GM12878 (cell line): ENCODE measurements at regions not wholly inside any gene's neighbourhood (a gene's known extent, or its start where the extent isn't known, plus 50 kb on each side); places are given as distances from the start of the nearest gene placed in this dataset.

Experiments used
- ATAC-seq: fragments of 200-7000 bp; cut with Tn5 transposase; 3 replicates; pipeline ENCODE4 v1.9.1; 2020; ENCODE audit warnings: mild to moderate bottlenecking, moderate library complexity
- BruUV-seq: library from RNA; stranded (reverse); fragments of 400-500 nt; replicated peaks from 2 replicates; lab custom pipeline; 2021; lab: Mats Ljungman, UMichigan
- CTCF ChIA-PET: fragments of 300-600 bp; sonication (Branson Sonifier 250); formaldehyde crosslinking; extraction: SDS; loops from one replicate; lab custom pipeline; 2021; ENCODE audit warnings: inconsistent platforms; lab: Yijun Ruan, JAX
- POLR2A ChIA-PET: fragments of 350-600 bp; formaldehyde crosslinking; extraction: SDS; loops from one replicate; lab custom pipeline; 2021; ENCODE audit warnings: inconsistent platforms; lab: Charles Lee
- RAD21 ChIA-PET: fragments of 300-600 bp; sonication (Branson Sonifier 250); formaldehyde crosslinking; loops from one replicate; lab custom pipeline; 2023; ENCODE audit warnings: antibody characterized with exemption; ENCODE audit not compliant: unreplicated experiment; lab: Charles Lee
- SMC1A ChIA-PET: fragments of 300-600 bp; sonication (Branson Sonifier 250); formaldehyde crosslinking; loops from one replicate; lab custom pipeline; 2023; ENCODE audit not compliant: unreplicated experiment, uncharacterized antibody; lab: Charles Lee
- DNase-seq: peaks from one replicate; pipeline ENCODE4 v3.0.0-alpha.2; 2011; ENCODE audit warnings: low read depth, low spot score
- FAIRE-seq: peaks from 3 replicates; lab custom pipeline; 2011; peaks lifted over from hg19 to GRCh38; lab: Jason Lieb, UNC
- H2AFZ ChIP-seq: 2 replicates; pipeline ENCODE4 v1.6.0; 2011; ENCODE audit warnings: low read depth, low read length, control low read depth; ENCODE audit not compliant: control insufficient read depth
- H3K27ac ChIP-seq: 2 replicates; pipeline ENCODE4 v1.5.1; 2011; ENCODE audit warnings: control low read depth; ENCODE audit not compliant: control insufficient read depth, insufficient read depth
- H3K27me3 ChIP-seq, 2 experiments: replicated peaks in 1 of 2; 2 replicates each; pipeline versions ENCODE4 v1.6.0 to v1.6.1; 2011; ENCODE audit warnings: low read length in 1 of 2; ENCODE audit not compliant: control insufficient read depth in 2 of 2, insufficient read depth in 2 of 2
- H3K36me3 ChIP-seq, 2 experiments: 2 replicates each; pipeline ENCODE4 v1.5.1; 2011; ENCODE audit warnings: low read length in 1 of 2; ENCODE audit not compliant: control insufficient read depth in 2 of 2, insufficient read depth in 2 of 2
- H3K4me1 ChIP-seq: 2 replicates; pipeline ENCODE4 v1.6.1; 2011; ENCODE audit warnings: mild to moderate bottlenecking, low read length, moderate library complexity, mixed read lengths; ENCODE audit not compliant: control insufficient read depth, insufficient read depth
- H3K4me2 ChIP-seq: 2 replicates; pipeline ENCODE4 v1.6.0; 2011; ENCODE audit warnings: control low read depth; ENCODE audit not compliant: control insufficient read depth, insufficient read depth
- H3K4me3 ChIP-seq: fragments of 200-600 bp; sonication (generic); 2 replicates; pipeline ENCODE4 v1.5.1; 2016
- H3K79me2 ChIP-seq: 2 replicates; pipeline ENCODE4 v1.6.0; 2011; ENCODE audit warnings: low read length; ENCODE audit not compliant: control insufficient read depth, insufficient read depth
- H3K9ac ChIP-seq: 2 replicates; pipeline ENCODE4 v1.8.0; 2011; ENCODE audit warnings: low read length, control low read depth, mixed read lengths; ENCODE audit not compliant: control insufficient read depth, insufficient read depth
- H3K9me3 ChIP-seq: replicated peaks from 3 replicates; pipeline ENCODE4 v1.5.1; 2011; ENCODE audit warnings: mild to moderate bottlenecking, low read length; ENCODE audit not compliant: control insufficient read depth, insufficient read depth
- H4K20me1 ChIP-seq: 2 replicates; pipeline ENCODE4 v1.6.0; 2011; ENCODE audit not compliant: control insufficient read depth, insufficient read depth
- ATF2 ChIP-seq: IDR thresholded peaks from 2 replicates; pipeline ENCODE4 v1.6.1; 2012; ENCODE audit warnings: low read length, inconsistent platforms
- CHD1 ChIP-seq: IDR thresholded peaks from 2 replicates; pipeline ENCODE4 v1.6.1; 2012; ENCODE audit warnings: low read depth, low read length, improper control_type of control experiment
- CREB1 ChIP-seq: IDR thresholded peaks from 2 replicates; pipeline ENCODE4 v1.6.1; 2012; ENCODE audit warnings: low read depth, mild to moderate bottlenecking, inconsistent platforms
- CUX1 ChIP-seq: IDR thresholded peaks from 2 replicates; pipeline ENCODE4 v1.6.1; 2012; ENCODE audit warnings: improper control_type of control experiment, low read depth, low read length; ENCODE audit not compliant: insufficient replicate concordance
- GABPA ChIP-seq: IDR thresholded peaks from 2 replicates; pipeline ENCODE4 v1.6.1; 2014; ENCODE audit warnings: antibody characterized with exemption, low read depth, mild to moderate bottlenecking, inconsistent platforms
- HDAC2 ChIP-seq: fragments of 200-600 bp; sonication (generic); IDR thresholded peaks from 2 replicates; pipeline ENCODE4 v1.6.1; 2017
- MEF2B ChIP-seq: fragments of 450-650 bp; IDR thresholded peaks from 2 replicates; pipeline ENCODE4 v1.6.1; 2018; ENCODE audit warnings: mild to moderate bottlenecking, moderate library complexity; ENCODE audit not compliant: partially characterized antibody, poor library complexity, severe bottlenecking
- NFYB ChIP-seq: IDR thresholded peaks from 2 replicates; pipeline ENCODE4 v1.6.1; 2011; ENCODE audit warnings: low read depth, mild to moderate bottlenecking, low read length, improper control_type of control experiment, moderate library complexity; ENCODE audit not compliant: insufficient read depth
- PKNOX1 ChIP-seq: fragments of 450-650 bp; IDR thresholded peaks from 2 replicates; pipeline ENCODE4 v1.6.1; 2016; ENCODE audit warnings: mild to moderate bottlenecking
- POLR2AphosphoS2 ChIP-seq: IDR thresholded peaks from 2 replicates; pipeline ENCODE4 v1.6.1; 2011; ENCODE audit warnings: low read depth, mild to moderate bottlenecking, low read length, improper control_type of control experiment, moderate library complexity
- TBL1XR1 ChIP-seq: IDR thresholded peaks from 2 replicates; pipeline ENCODE4 v1.6.1; 2012; ENCODE audit warnings: low read depth, low read length, improper control_type of control experiment
- WGBS: methylation state at CpG from one replicate; pipeline ENCODE4 v1.1.6; 2016; ENCODE audit warnings: low lambda C conversion rate; ENCODE audit not compliant: insufficient replicate concordance, insufficient coverage; ENCODE audit errors: missing lambda C conversion rate; 5-methylcytosine and 5-hydroxymethylcytosine counted together
- in situ Hi-C: fragments of 300-500 bp; cut with MboI; formaldehyde crosslinking; loops from 9 replicates; pipeline ENCODE4 v1.14.3; 2018; ENCODE audit warnings: mixed read lengths
- intact Hi-C: fragments of 100-400 bp; cut with micrococcal nuclease; formaldehyde crosslinking; loops from one replicate; pipeline ENCODE4 v1.14.2; 2022; ENCODE audit not compliant: unreplicated experiment

GRCh38 chr9:124128568-124129166, 117.1 kb downstream of the LHX2 start:
- Histone ChIP-seq H3K9ac (no peak overlapping the region), H3K4me1 (peaks cover 10% of the 10 kb centered on the region; the same call in 1 of the 2 replicates), H3K79me2 (peaks cover 2% of the 10 kb centered on the region; the same call in 1 of the 2 replicates), H3K27me3 (no peaks in the 10 kb centered on the region), H3K36me3 (no peaks in the 10 kb centered on the region), H3K9me3 (no peaks in the 10 kb centered on the region), H2AFZ (no peak overlapping the region), H4K20me1 (no peaks in the 10 kb centered on the region), H3K27ac (no peak overlapping the region), H3K4me2 (no peak overlapping the region), H3K4me3 (no peak overlapping the region)
- ChIA-PET POLR2A (no interaction called here), SMC1A (interaction anchor here (0.9 to 3.8 kb wide), 6 partner anchors 56 to 265 kb away, joined by 3 to 18 read pairs (median 4); no protein-coding TSS in a partner anchor), CTCF (interaction anchor here (0.7 to 3.7 kb wide), 10 partner anchors 8 to 407 kb away, joined by 3 to 42 read pairs (median 8); no protein-coding TSS in a partner anchor), RAD21 (interaction anchor here (0.6 to 2.8 kb wide), 6 partner anchors 68 to 258 kb away, joined by 3 to 18 read pairs (median 6); no protein-coding TSS in a partner anchor)
- DNase-seq (no peak), ATAC-seq (no peak; the same call in 2 of the 3 replicates), FAIRE-seq (no peak)
- in situ Hi-C loops = loop anchor here (25.0 kb wide), 1 partner anchor 159 kb away; no protein-coding TSS in a partner anchor
- intact Hi-C loops = loop anchor here (10.0 kb wide), 2 partner anchors 226 to 256 kb away; no protein-coding TSS in a partner anchor
- 78% methylated on average over 12 of the region's 12 CpGs for WGBS
- TF ChIP-seq MEF2B (no peak), CUX1 (no peak), POLR2AphosphoS2 (no peak), HDAC2 (no peak), CREB1 (no peak), PKNOX1 (no peak), NFYB (no peak), GABPA (no peak), ATF2 (no peak), TBL1XR1 (no peak), CHD1 (no peak)
- BruUV-seq = no TSS peak
